Neural progenitor cell (in vitro differentiated cells): ENCODE measurements at regions not wholly inside any gene's neighbourhood (a gene's known extent, or its start where the extent isn't known, plus 50 kb on each side); places are given as distances from the start of the nearest gene placed in this dataset.

ENCODE experiments used
- EZH2 ChIP-seq: fragments of 200-600 bp; sonication (generic); IDR thresholded peaks from 2 replicates; pipeline ENCODE4 v1.6.1; 2017; ENCODE audit warnings: antibody characterized with exemption, mild to moderate bottlenecking, moderate library complexity
- EZH2phosphoT487 ChIP-seq: fragments of 200-600 bp; sonication (generic); IDR thresholded peaks from 2 replicates; pipeline ENCODE4 v1.6.1; 2017; ENCODE audit warnings: antibody characterized with exemption
- TF ChIP-seq, protein P1 (sequence below): fragments of 200-600 bp; sonication (generic); IDR thresholded peaks from 2 replicates; pipeline ENCODE4 v1.5.1; 2017; ENCODE audit warnings: antibody characterized with exemption, mild to moderate bottlenecking

DNA sequence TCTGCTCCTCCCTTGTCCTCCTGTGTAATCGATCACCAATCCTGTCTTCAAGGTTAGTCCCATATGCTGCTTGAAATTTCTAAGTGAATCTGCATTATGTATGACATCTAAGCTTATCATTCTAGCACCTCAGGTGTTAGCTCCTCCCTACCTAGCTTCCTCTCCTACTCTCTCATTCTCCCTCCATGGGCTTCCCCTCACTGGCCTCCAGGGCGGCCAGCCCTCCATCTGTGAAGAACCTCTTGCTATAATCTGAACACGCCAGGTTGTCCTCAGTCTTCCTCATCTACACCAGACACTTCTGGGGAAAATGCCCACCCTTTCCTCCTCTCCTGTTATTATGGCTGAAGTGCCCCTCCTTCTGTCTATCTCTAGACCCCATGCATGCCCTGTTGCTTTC is 599.3 kb upstream of the KLF4 start:
- TF ChIP-seq, protein P1, sequence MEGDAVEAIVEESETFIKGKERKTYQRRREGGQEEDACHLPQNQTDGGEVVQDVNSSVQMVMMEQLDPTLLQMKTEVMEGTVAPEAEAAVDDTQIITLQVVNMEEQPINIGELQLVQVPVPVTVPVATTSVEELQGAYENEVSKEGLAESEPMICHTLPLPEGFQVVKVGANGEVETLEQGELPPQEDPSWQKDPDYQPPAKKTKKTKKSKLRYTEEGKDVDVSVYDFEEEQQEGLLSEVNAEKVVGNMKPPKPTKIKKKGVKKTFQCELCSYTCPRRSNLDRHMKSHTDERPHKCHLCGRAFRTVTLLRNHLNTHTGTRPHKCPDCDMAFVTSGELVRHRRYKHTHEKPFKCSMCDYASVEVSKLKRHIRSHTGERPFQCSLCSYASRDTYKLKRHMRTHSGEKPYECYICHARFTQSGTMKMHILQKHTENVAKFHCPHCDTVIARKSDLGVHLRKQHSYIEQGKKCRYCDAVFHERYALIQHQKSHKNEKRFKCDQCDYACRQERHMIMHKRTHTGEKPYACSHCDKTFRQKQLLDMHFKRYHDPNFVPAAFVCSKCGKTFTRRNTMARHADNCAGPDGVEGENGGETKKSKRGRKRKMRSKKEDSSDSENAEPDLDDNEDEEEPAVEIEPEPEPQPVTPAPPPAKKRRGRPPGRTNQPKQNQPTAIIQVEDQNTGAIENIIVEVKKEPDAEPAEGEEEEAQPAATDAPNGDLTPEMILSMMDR, result no peak
- no peak for TF ChIP-seq EZH2phosphoT487
- no peak for TF ChIP-seq EZH2
